Gastrocnemius medialis (tissue), 4 donors: ENCODE measurements at regions not wholly inside any gene's neighbourhood (a gene's known extent, or its start where the extent isn't known, plus 50 kb on each side); places are given as distances from the start of the nearest gene placed in this dataset.

Experiments used
- POLR2A ChIP-seq, 2 donors: fragments of 450-650 bp; IDR thresholded peaks; one replicate each; pipeline ENCODE4 v1.6.1; 2017; ENCODE audit warnings: antibody characterized with exemption in 2 of 2, mild to moderate bottlenecking in 2 of 2, moderate library complexity in 2 of 2
- TF ChIP-seq, protein P1 (sequence below), 5 experiments: fragments of 450-650 bp in 3 of 5; fragments of 200-600 bp in 2 of 5; sonication (generic) in 2 of 5; IDR thresholded peaks in 4 of 5; conservative IDR thresholded peaks in 1 of 5; 1 replicate in 4 of 5; 2 replicates in 1 of 5; pipeline ENCODE4 v1.5.1; 2016 to 2019; ENCODE audit warnings: antibody characterized with exemption in 5 of 5, mild to moderate bottlenecking in 3 of 5, moderate library complexity in 3 of 5

DNA sequence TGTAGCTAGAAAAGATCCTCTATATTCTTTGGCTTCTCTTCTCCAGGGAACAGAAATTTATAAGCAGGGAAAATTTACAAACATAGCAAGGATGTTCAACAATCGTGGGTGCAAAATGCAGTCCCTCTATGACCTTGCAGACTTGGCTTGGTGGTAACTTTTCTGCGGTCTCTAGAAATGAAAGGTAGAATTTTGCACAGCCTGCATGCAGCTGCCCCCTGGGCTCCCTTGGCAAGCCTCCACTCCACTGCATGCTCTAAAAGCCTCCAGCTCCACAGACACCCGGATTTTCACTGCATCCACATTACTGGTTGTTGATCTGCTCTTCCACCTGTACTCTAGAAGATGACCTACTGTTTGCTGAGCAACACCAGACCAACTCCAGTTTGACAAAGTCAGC lies 236.5 kb upstream of the EYS start:
- TF ChIP-seq, protein P1, sequence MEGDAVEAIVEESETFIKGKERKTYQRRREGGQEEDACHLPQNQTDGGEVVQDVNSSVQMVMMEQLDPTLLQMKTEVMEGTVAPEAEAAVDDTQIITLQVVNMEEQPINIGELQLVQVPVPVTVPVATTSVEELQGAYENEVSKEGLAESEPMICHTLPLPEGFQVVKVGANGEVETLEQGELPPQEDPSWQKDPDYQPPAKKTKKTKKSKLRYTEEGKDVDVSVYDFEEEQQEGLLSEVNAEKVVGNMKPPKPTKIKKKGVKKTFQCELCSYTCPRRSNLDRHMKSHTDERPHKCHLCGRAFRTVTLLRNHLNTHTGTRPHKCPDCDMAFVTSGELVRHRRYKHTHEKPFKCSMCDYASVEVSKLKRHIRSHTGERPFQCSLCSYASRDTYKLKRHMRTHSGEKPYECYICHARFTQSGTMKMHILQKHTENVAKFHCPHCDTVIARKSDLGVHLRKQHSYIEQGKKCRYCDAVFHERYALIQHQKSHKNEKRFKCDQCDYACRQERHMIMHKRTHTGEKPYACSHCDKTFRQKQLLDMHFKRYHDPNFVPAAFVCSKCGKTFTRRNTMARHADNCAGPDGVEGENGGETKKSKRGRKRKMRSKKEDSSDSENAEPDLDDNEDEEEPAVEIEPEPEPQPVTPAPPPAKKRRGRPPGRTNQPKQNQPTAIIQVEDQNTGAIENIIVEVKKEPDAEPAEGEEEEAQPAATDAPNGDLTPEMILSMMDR (IDR thresholded peaks at IDR 0.05 in 4 of 5, conservative IDR thresholded peaks at IDR 0.05 in 1 of 5): no peak
- TF ChIP-seq POLR2A (IDR thresholded peaks at IDR 0.05): no peak
